EL (cell line): ENCODE measurements at regions not wholly inside any gene's neighbourhood (a gene's known extent, or its start where the extent isn't known, plus 50 kb on each side); places are given as distances from the start of the nearest gene placed in this dataset.
"Not testable (repeated sequence)": the region's sequence is repeated elsewhere in the genome, so short reads cannot be mapped to it uniquely, and the experiment has no call there.

Experiments
- DNase-seq: peaks from one replicate; pipeline ENCODE4 v3.0.0-alpha.2; 2016

DNA sequence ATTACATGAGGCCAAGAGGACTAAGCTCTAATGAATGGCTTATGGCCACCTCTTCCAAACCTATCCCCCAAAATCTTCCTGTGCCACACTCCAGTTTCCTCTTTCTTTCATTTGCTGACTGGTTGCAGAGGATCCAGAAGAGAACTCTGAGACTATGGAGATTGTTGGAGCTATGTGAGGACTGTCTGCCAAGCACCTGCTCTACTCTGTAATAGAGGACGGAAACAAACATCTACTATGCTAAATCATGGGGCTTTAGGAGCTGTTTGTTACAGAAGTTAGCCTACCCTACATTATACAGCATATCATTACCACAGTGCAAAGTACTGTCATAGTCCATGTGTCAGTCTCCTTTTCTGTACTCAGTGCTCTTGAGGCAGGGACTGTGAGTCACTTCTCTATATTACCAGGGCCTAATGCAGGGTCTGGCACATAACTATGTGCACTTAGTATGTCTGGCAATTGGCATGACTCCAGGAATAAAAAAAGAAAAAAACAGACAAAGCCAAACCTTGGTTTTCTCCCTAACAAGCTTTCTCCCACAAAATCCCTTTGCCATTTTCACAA lies 95.1 kb downstream of the RPAP3 start:
- DNase-seq: no peak

- no peak for DNase-seq
Measured at GRCh38 chr12:47609806-47610205, 96.0 kb downstream of the RPAP3 start.

GRCh38 chr12:47608671-47609070 lies 97.2 kb downstream of the RPAP3 start:
- not testable (repeated sequence) for DNase-seq

DNA sequence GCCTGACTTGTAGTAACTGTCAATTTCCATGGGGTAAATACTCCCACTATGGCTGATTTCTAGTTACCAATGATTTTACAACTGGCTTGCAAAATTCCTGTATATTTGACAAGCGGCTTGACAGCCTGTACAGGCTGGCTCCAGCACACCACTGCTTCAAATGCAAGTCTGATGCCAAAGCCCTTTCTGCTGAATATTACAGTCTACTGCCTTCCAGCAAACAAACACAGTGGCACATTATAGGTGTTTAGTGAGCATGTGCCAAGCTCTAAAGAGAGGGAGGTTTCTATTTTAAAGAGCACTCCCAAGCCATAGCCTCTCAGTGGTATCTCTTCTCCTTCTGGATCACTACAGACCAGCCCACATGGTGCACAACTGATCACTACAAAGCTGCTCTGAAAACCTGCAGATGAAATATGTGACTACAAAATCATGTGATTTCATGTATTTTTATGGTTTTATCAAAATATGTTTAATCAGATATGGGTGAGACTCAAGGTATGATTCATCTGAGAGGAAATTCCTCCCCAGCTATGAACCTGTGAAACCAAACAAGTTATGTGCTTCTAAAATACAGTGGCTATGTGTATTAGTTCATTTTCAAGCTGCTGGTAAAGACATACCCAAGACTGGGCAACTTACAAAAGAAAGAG lies 101.5 kb downstream of the RPAP3 start:
- peak; percentile 34 for DNase-seq

DNA sequence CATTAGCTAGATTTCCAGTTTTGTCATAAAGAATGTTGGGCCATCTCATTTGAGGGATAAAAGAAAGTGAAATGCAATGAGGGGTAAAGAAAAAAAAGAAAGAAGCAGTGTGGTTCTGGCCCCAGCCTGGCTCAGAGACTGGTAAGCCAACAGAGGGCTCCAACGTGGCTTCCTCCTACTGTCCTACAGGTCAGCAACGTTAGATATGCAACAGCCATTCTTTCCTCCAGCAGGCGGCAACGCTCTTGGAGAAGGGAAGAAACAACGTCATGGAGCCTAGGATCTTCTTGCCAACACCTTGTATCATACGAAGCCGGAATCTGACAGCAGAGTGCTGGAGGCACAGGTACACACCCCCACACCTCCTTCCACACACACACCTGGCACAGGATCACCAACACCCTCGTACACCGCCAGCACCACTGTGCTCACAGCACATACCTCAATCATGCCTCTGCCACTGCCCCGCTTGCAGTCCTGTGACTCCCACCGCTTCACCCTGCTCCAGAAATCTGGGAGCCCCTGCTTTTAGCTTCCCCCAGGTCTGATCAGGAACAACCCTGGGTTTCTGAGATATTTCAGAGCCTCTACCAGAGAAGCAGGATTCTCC lies 102.8 kb downstream of the RPAP3 start:
- DNase-seq: no peak

- no peak for DNase-seq
Measured at GRCh38 chr12:47602325-47602724, 103.5 kb downstream of the RPAP3 start.

DNA sequence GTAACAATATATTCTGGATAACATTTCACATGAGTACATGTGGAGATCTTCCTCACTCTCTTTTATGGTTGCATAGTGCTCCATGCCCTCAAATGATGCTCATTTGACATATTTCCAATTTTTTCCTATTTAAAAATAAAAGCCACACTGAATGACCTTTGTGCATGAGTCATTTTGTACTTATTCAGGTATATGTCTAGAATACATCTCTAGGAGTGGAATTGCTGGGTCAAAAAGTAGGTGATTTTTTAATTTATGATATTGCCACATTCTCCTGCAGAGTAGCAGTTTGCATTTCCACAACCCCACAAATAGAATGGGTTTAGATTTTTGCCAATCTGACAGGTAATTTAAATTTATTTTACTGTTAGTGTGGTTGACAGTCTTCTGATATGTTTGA lies 104.8 kb downstream of the RPAP3 start:
- no peak for DNase-seq

DNA sequence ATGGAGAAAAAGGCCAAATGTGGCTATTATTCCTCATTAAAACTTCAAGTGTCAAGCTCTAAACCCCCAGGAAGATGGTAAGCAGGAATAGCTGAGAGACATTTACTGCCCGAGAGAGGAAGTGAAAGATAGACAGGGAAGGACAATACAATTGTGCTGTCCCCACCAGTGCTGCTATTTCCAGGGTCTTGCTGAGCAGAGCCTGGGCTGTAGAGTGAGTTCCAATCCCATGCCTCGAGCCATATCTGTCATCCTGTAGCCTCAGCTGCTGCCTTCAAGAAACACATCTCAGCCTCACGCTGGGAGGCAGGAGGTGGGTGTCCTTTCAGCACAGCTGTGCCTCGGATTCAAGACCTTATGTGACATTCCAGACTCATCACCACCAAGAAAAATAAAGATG lies 114.0 kb downstream of the RPAP3 start:
- DNase-seq: no peak

GRCh38 chr12:47591361-47591791 lies 114.5 kb downstream of the RPAP3 start:
- no peak for DNase-seq

GRCh38 chr12:47590771-47591360 lies 115.0 kb downstream of the RPAP3 start:
- DNase-seq: no peak

DNA sequence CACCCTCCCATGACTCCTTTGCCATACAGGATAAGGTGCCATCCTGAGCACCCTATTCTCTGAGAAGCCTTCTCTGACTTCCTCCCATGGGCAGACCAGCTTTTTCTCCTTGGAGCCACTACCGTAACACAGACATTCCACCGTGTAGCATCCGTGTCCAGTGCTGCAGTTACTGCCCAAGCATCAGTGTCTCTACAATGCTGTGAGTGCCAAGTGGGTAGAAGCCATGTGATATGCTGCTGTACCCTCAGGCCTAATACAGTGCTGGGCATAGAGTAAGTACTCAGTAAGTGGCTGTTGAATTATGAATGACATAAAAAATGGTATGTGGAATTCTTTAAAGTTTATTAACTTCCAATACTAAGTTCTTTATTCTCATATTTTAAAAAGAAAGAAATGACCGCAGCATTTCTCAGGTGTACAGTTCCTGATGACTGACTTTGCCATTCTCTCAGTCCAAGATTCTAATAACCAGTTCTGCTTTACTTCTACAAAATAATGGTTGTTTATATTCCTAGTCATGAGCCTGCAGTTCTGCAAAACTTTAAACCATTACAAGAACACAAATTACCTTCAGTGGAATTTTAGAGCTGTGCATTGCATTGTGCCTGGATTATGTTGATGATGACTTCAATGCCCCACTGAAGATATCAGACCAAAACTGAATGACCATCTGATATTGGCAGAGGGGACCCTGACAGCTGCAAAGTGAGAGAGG lies 118.7 kb downstream of the RPAP3 start:
- no peak for DNase-seq

DNA sequence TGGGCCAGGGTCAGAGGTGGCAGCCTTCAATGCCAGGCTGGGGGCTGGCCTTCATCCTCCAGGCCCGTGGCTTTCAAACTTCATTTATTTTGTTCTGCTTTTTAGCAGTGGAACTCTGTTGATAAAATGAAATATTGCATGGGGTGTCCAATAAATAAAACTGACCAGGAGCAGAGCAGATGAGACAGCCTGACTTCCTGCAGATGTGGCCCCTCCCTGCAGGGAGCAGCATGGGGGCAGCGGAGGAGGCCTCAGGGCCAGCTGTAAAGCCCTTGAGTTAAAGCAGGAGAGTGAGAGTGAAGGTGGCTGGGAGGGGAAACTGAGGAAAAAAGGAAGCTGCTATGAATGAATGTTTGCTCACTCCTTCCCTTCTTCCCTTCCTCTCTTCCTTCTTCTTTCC lies 120.3 kb downstream of the RPAP3 start:
- no peak for DNase-seq

GRCh38 chr12:47578836-47579235 lies 127.0 kb downstream of the RPAP3 start:
- DNase-seq: no peak

- DNase-seq: no peak
Measured at GRCh38 chr12:47577206-47577989, 128.4 kb downstream of the RPAP3 start.

DNA sequence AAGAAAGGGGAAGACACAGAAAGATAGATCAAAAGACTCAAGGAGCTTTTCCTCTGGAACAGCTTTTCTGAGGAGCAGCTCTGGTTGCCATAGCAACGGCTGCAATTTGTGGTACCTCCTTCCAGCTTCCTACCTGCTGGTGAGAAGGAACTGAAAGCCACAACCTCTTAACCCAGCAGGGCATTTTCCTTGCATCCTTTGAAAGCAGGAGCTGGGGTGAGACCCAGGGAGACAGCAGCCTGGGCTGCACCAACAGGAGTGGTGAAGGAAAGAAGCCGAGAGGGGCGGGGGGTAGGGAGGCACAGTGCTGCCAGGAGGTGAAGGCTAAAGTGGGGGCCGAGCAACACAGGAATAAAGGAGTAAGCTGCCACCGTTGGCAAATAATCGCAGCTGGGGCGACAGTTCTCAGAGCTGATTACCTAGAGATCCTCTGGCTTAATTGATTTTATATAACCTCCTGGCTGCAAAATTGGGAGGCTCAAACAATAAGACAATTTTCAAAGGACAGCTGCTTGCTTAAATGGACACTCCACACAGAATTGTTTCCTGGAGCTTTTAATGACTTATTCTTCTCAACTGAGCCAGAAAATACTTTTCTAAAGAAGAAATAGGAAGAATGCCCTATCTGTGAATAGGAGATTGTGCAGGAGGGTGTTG lies 129.4 kb downstream of the RPAP3 start:
- no peak for DNase-seq

GRCh38 chr12:47574252-47575021 lies 131.4 kb downstream of the RPAP3 start:
- DNase-seq: no peak

DNA sequence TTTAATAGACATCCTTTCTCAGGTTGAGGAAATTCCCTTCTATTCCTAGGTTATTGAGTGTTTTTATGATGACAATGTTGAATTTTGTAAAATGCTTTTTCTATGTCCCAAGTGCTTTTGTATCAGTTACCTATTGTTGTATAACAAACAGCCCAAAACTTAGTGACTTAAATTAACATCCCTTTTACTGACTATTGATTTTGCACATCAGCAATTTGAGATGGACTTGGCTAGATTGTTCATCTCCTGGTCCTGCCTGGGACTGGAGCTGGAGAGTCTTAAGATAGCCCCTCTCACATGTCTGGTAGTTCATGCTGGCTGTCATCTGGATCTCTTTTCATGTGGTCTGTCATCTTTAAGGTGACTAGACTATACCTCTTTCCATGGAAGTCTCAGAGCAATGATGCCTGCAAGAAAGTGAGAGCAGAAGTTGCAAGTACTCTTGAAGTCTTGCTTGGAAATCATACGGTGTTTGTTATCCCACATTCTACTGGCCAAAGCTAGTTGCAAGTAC lies 132.6 kb downstream of the RPAP3 start:
- DNase-seq: no peak

DNA sequence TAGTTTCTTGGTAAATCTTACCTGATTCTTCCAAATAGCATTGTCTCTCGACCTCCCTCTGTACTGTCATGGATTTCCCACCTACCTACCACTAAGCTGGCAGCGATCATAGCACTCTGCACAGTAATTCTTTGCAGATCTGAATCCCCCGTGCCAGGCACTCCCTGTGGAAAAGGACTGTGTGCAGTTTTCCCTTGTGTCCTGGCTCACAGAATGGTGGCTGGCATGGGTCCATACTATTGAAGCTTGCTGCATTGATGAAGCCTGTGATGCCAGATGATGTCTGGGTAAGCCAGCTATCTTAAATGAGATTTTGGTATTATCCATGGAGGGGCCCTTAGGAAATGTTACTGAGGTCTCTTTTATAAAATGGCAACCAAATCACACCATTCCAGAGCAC lies 135.7 kb downstream of the RPAP3 start:
- DNase-seq: no peak

DNA sequence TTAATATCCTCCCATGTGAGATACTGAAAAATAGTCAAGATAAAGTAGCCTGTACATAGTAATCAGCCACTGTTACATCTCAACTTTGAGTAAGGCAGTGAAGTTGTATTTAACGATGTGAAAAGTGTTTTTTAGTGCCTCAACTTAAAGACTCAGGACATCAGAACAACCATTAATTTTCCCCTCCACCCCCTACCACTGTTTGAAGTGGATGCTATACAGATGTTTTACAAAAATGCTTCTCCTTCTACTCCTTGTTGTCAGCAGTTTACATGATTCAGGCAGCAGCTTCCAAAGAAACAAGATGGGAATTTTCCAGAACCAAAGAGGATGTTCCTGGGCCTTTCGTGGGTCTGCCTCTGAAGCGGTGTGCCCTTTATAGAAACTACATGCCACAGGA lies 143.6 kb downstream of the RPAP3 start:
- no peak for DNase-seq

- DNase-seq: peak; percentile 23
Measured at GRCh38 chr12:47561746-47562145, 144.1 kb downstream of the RPAP3 start.

- DNase-seq: no peak
Measured at GRCh38 chr12:47560415-47560814, 145.4 kb downstream of the RPAP3 start.
